Neural progenitor cell (in vitro differentiated cells): ENCODE measurements at regions not wholly inside any gene's neighbourhood (a gene's known extent, or its start where the extent isn't known, plus 50 kb on each side); places are given as distances from the start of the nearest gene placed in this dataset.

Experiments used
- EZH2 ChIP-seq: fragments of 200-600 bp; sonication (generic); IDR thresholded peaks from 2 replicates; pipeline ENCODE4 v1.6.1; 2017; ENCODE audit warnings: antibody characterized with exemption, mild to moderate bottlenecking, moderate library complexity
- TF ChIP-seq, protein P1 (sequence below): fragments of 200-600 bp; sonication (generic); IDR thresholded peaks from 2 replicates; pipeline ENCODE4 v1.5.1; 2017; ENCODE audit warnings: antibody characterized with exemption, mild to moderate bottlenecking

DNA sequence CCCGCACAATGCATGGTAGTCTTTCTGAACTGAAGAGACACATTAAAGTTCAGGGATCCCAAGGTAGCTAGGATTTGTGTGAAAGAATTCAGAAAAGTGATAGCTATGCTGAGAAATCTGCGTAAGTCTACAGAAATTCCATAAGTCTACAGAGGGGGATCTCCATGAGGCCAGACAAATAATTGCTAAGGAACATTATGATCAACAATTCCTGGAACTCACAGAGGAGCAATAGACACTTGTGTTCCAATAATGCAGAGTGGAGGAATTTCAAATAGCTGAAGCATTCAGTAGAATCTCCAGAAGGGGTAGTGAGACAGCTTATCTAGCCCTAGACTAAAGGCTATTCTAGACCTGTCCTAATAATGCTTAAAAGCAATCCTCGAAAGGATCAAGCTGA, 315.7 kb upstream of the ECI2 start:
- TF ChIP-seq EZH2, result no peak
- TF ChIP-seq, protein P1, sequence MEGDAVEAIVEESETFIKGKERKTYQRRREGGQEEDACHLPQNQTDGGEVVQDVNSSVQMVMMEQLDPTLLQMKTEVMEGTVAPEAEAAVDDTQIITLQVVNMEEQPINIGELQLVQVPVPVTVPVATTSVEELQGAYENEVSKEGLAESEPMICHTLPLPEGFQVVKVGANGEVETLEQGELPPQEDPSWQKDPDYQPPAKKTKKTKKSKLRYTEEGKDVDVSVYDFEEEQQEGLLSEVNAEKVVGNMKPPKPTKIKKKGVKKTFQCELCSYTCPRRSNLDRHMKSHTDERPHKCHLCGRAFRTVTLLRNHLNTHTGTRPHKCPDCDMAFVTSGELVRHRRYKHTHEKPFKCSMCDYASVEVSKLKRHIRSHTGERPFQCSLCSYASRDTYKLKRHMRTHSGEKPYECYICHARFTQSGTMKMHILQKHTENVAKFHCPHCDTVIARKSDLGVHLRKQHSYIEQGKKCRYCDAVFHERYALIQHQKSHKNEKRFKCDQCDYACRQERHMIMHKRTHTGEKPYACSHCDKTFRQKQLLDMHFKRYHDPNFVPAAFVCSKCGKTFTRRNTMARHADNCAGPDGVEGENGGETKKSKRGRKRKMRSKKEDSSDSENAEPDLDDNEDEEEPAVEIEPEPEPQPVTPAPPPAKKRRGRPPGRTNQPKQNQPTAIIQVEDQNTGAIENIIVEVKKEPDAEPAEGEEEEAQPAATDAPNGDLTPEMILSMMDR, result no peak
